Calu3 (cell line): ENCODE measurements at regions not wholly inside any gene's neighbourhood (a gene's known extent, or its start where the extent isn't known, plus 50 kb on each side); places are given as distances from the start of the nearest gene placed in this dataset.

ENCODE experiments used
- BruUV-seq: library from RNA; stranded (reverse); fragments of 400-500 nt; replicated peaks from 2 replicates; lab custom pipeline; 2021; lab: Mats Ljungman, UMichigan
- CTCF ChIA-PET: fragments of 300-600 bp; sonication (Branson Sonifier 250); formaldehyde crosslinking; loops from one replicate; lab custom pipeline; 2022; ENCODE audit warnings: antibody characterized with exemption; lab: Charles Lee
- DNase-seq: peaks from one replicate; pipeline ENCODE4 v3.0.0; 2022
- H3K27ac Mint-ChIP-seq: one replicate; pipeline ENCODE4 v1.8.0; 2022; ENCODE audit warnings: mixed read lengths; ENCODE audit not compliant: unreplicated experiment
- H3K27me3 Mint-ChIP-seq: one replicate; pipeline ENCODE4 v1.8.0; 2022; ENCODE audit warnings: mixed read lengths; ENCODE audit not compliant: unreplicated experiment
- H3K36me3 Mint-ChIP-seq: one replicate; pipeline ENCODE4 v1.8.0; 2022; ENCODE audit warnings: mild to moderate bottlenecking, moderate library complexity, mixed read lengths; ENCODE audit not compliant: insufficient read depth, unreplicated experiment
- H3K4me1 Mint-ChIP-seq: one replicate; pipeline ENCODE4 v1.8.0; 2022; ENCODE audit warnings: mild to moderate bottlenecking, low read depth, mixed read lengths; ENCODE audit not compliant: unreplicated experiment
- H3K4me3 Mint-ChIP-seq: one replicate; pipeline ENCODE4 v1.8.0; 2022; ENCODE audit warnings: mild to moderate bottlenecking, low read depth, moderate library complexity, mixed read lengths; ENCODE audit not compliant: unreplicated experiment
- H3K9me3 Mint-ChIP-seq: one replicate; pipeline ENCODE4 v1.8.0; 2022; ENCODE audit warnings: low read depth, mixed read lengths; ENCODE audit not compliant: unreplicated experiment
- CTCF ChIP-seq: fragments of 200-600 bp; IDR thresholded peaks from one replicate; pipeline ENCODE4 v1.8.0; 2022; ENCODE audit warnings: antibody characterized with exemption; ENCODE audit not compliant: unreplicated experiment
- intact Hi-C: fragments of 100-400 bp; cut with micrococcal nuclease; formaldehyde crosslinking; loops from one replicate; pipeline ENCODE4 v1.10.0; 2022; ENCODE audit not compliant: unreplicated experiment

GRCh38 chr18:39862341-39862740 is 2092.7 kb upstream of the PIK3C3 start:
- intact Hi-C loops: no loop called here
- no peak overlapping the region for H3K27ac Mint-ChIP-seq
- H3K4me1 Mint-ChIP-seq: no peaks in the 10 kb centered on the region
- DNase-seq: no peak
- H3K4me3 Mint-ChIP-seq: no peak overlapping the region
- no peaks in the 10 kb centered on the region for H3K9me3 Mint-ChIP-seq
- TF ChIP-seq CTCF: no peak
- no peaks in the 10 kb centered on the region for H3K36me3 Mint-ChIP-seq
- BruUV-seq: no TSS peak
- CTCF ChIA-PET: no interaction called here
- H3K27me3 Mint-ChIP-seq: no peaks in the 10 kb centered on the region

GRCh38 chr18:39854291-39854690 is 2100.7 kb upstream of the PIK3C3 start:
- no peaks in the 10 kb centered on the region for H3K9me3 Mint-ChIP-seq
- H3K27ac Mint-ChIP-seq: no peak overlapping the region
- BruUV-seq: no TSS peak
- intact Hi-C loops: no loop called here
- CTCF ChIA-PET: no interaction called here
- H3K4me1 Mint-ChIP-seq: no peaks in the 10 kb centered on the region
- no peaks in the 10 kb centered on the region for H3K27me3 Mint-ChIP-seq
- TF ChIP-seq CTCF: no peak
- no peak overlapping the region for H3K4me3 Mint-ChIP-seq
- DNase-seq: no peak
- H3K36me3 Mint-ChIP-seq: no peaks in the 10 kb centered on the region

DNA sequence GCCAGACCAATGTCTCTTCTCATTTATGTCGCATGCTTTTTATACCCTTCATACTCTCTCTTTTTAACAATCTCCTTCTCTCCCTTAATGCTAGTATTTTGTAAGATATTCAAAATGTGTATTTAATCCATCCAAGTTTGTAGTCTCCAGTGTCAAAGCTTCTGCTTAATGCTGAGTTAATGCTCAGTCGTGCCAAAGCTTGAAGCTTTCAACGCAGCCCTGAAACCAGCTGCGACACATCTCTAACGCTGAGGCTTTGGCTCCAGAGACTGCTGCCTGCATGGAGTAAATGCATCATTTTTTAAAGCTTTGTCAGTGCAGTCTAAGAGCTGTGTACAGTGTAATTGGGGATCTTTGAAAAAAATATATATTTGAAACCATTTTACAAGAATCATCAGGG is 2108.8 kb upstream of the PIK3C3 start:
- Mint-ChIP-seq H3K4me1 (peaks cover 7% of the 10 kb centered on the region), H3K27me3 (no peaks in the 10 kb centered on the region), H3K27ac (no peak overlapping the region), H3K36me3 (peaks cover 5% of the 10 kb centered on the region), H3K4me3 (no peak overlapping the region), H3K9me3 (no peaks in the 10 kb centered on the region)
- DNase-seq: no peak
- BruUV-seq: no TSS peak
- TF ChIP-seq CTCF: no peak
- CTCF ChIA-PET: no interaction called here
- intact Hi-C loops: loop anchor here (10.0 kb wide), 2 partner anchors 169 to 449 kb away; no protein-coding TSS in a partner anchor

- H3K27me3 Mint-ChIP-seq: no peaks in the 10 kb centered on the region
- H3K36me3 Mint-ChIP-seq: peaks cover 6% of the 10 kb centered on the region
- no peaks in the 10 kb centered on the region for H3K9me3 Mint-ChIP-seq
- no peak overlapping the region for H3K27ac Mint-ChIP-seq
- CTCF ChIA-PET: no interaction called here
- TF ChIP-seq CTCF: no peak
- DNase-seq: no peak
- H3K4me3 Mint-ChIP-seq: no peak overlapping the region
- BruUV-seq: no TSS peak
- H3K4me1 Mint-ChIP-seq: peaks cover 12% of the 10 kb centered on the region
- intact Hi-C loops: loop anchor here (10.0 kb wide), 2 partner anchors 169 to 449 kb away; no protein-coding TSS in a partner anchor
Observed at GRCh38 chr18:39845631-39846030, 2109.4 kb upstream of the PIK3C3 start.
